ENCODE measurements at regions not wholly inside any gene's neighbourhood (a gene's known extent, or its start where the extent isn't known, plus 50 kb on each side); places are given as distances from the start of the nearest gene placed in this dataset.

GRCh38 chr4:152169683-152170082 is 366.2 kb downstream of the FBXW7 start:
- TF ChIP-seq CTCF (IDR thresholded peaks at IDR 0.05; ENCODE audit: low read depth, low read length, poor library complexity, severe bottlenecking): no peak
- TF ChIP-seq EZH2phosphoT487 (IDR thresholded peaks at IDR 0.05; ENCODE audit: borderline replicate concordance, low read length): no peak

Measured in DOHH2 (cell line).